Breast epithelium (tissue), 4 donors: ENCODE measurements at regions not wholly inside any gene's neighbourhood (a gene's known extent, or its start where the extent isn't known, plus 50 kb on each side); places are given as distances from the start of the nearest gene placed in this dataset.

Source experiments
- DNase-seq, 2 donors: peaks; one replicate each; pipeline ENCODE4 v3.0.0-alpha.2; 2019; ENCODE audit warnings: low spot score in 2 of 2
- H3K27ac ChIP-seq, 2 donors: fragments of 200-600 bp; sonication (generic) in 1 of 2; one replicate each; pipeline ENCODE4 v1.5.1; 2016 to 2019; ENCODE audit warnings: mild to moderate bottlenecking in 1 of 2
- H3K27me3 ChIP-seq, 2 donors: fragments of 200-600 bp; sonication (generic) in 1 of 2; one replicate each; pipeline versions ENCODE4 v1.5.1 to v1.6.0; 2017 to 2019; ENCODE audit warnings: control low read depth in 1 of 2, mild to moderate bottlenecking in 1 of 2
- H3K36me3 ChIP-seq: fragments of 200-600 bp; one replicate; pipeline ENCODE4 v1.5.1; 2019
- H3K4me1 ChIP-seq, 2 donors: fragments of 200-600 bp; sonication (generic); one replicate each; pipeline ENCODE4 v1.5.1; 2016 to 2019; ENCODE audit warnings: control low read depth in 1 of 2
- H3K4me3 ChIP-seq, 3 donors: fragments of 200-600 bp; sonication (generic); 1 replicate in 2 of 3; 2 replicates in 1 of 3; pipeline ENCODE4 v1.5.1; 2016 to 2019; ENCODE audit warnings: mild to moderate bottlenecking in 3 of 3, moderate library complexity in 2 of 3
- H3K9me3 ChIP-seq, 2 donors: fragments of 200-600 bp; sonication (generic) in 1 of 2; one replicate each; pipeline ENCODE4 v1.5.1; 2016 to 2019; ENCODE audit warnings: control low read depth in 1 of 2
- POLR2A ChIP-seq: fragments of 450-650 bp; IDR thresholded peaks from one replicate; pipeline ENCODE4 v1.6.1; 2016; ENCODE audit warnings: antibody characterized with exemption, mild to moderate bottlenecking, moderate library complexity
- POLR2AphosphoS5 ChIP-seq, 3 donors: sonication (generic); formaldehyde crosslinking; IDR thresholded peaks; one replicate each; pipeline ENCODE4 v1.6.1; 2017; ENCODE audit warnings: antibody characterized with exemption in 3 of 3
- intact Hi-C: fragments of 100-400 bp; cut with DNase I; formaldehyde crosslinking; loops from one replicate; pipeline ENCODE4 v1.15.1; 2023; ENCODE audit warnings: low total_unique reads
- TF ChIP-seq, protein P1 (sequence below), 3 donors: fragments of 450-650 bp; IDR thresholded peaks; one replicate each; pipeline ENCODE4 v1.5.1; 2016 to 2017; ENCODE audit warnings: antibody characterized with exemption in 3 of 3, mild to moderate bottlenecking in 3 of 3, moderate library complexity in 3 of 3

DNA sequence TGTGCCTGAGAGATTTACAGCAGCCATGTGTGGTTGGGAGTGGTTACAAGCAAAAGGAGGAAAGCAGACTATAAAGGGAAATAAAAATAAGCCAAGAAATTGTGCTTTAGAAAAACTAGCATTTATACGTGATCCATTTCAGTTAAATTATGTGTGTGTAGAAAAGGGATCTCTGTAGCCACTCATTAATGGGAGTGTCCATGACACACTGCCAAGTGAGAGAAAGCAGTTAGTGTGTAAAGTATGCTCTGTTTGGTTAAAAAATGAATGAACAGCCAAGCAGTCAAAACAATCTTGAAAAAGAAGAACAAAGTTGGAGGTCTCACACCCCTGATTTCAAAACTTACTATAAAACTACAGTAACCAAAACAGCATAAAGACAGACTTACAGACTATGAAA, 67.9 kb upstream of the GGTLC1 start:
- H3K9me3 ChIP-seq = no peaks in the 10 kb centered on the region
- DNase-seq = no peak
- intact Hi-C loops = no loop called here
- no peak overlapping the region for H3K27ac ChIP-seq
- H3K36me3 ChIP-seq = no peaks in the 10 kb centered on the region
- H3K4me1 ChIP-seq = no peaks in the 10 kb centered on the region
- TF ChIP-seq, protein P1, sequence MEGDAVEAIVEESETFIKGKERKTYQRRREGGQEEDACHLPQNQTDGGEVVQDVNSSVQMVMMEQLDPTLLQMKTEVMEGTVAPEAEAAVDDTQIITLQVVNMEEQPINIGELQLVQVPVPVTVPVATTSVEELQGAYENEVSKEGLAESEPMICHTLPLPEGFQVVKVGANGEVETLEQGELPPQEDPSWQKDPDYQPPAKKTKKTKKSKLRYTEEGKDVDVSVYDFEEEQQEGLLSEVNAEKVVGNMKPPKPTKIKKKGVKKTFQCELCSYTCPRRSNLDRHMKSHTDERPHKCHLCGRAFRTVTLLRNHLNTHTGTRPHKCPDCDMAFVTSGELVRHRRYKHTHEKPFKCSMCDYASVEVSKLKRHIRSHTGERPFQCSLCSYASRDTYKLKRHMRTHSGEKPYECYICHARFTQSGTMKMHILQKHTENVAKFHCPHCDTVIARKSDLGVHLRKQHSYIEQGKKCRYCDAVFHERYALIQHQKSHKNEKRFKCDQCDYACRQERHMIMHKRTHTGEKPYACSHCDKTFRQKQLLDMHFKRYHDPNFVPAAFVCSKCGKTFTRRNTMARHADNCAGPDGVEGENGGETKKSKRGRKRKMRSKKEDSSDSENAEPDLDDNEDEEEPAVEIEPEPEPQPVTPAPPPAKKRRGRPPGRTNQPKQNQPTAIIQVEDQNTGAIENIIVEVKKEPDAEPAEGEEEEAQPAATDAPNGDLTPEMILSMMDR (IDR thresholded peaks at IDR 0.05) = no peak
- TF ChIP-seq POLR2A = no peak
- no peak for TF ChIP-seq POLR2AphosphoS5 (IDR thresholded peaks at IDR 0.05)
- H3K4me3 ChIP-seq = no peak overlapping the region
- H3K27me3 ChIP-seq = peaks cover 0 to 11% of the 10 kb centered on the region in 2 donors

DNA sequence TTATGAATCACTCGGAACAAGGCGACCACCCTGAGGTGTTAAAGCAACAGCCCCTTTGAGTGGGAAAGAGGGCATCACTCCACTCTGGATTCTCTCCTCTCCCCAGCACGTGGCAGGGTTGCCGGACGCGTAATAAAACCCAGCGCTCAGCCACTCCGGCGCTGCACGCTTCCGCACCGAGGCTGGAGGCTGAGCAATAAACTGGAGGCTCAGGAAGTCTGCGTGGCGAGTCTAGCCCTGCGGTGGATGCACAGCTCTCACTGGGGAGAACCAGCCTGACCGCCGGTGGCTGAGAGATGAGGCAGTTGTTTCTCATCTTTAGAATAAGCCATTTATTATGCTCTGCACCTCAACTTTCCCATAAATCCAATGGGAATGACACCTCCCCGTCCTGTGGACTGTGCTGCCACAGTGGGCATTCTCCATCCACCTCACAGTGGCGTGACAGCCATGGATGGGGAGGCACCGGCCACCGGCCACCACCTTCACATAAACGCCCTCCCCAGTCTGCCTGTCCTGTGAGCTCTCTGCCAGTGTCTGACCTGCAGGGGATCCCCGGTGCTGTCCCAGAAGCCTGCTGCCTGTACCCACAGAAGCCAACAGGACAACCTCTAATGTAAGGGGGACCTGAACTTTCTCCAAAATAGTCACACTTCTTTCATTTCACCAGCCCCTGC, 64.2 kb upstream of the GGTLC1 start:
- Histone ChIP-seq H3K4me3 (no peak overlapping the region), H3K9me3 (no peaks in the 10 kb centered on the region), H3K4me1 (no peaks in the 10 kb centered on the region), H3K27ac (no peak overlapping the region), H3K27me3 (peaks cover 0 to 11% of the 10 kb centered on the region in 2 donors), H3K36me3 (no peaks in the 10 kb centered on the region)
- TF ChIP-seq, protein P1 (IDR thresholded peaks at IDR 0.05) = no peak
- intact Hi-C loops = no loop called here
- no peak for DNase-seq

DNA sequence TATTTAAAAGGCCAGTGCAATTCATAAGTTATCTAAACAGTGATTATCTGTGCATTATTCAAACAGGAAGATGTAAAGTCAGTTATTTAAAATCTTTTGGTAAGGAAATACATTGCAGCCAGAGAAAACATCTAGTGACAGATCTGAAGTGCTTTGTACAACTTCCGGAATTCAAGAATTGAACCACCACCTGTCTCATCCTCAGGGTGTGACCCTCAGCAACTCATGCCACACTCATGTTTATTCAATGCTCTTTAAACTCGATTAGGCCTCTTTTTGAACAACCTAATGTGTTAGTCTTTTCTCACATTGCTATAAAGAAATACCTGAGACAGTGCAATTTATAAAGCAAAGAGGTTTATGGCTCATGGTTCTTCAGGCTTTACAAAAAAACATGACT, 62.6 kb upstream of the GGTLC1 start:
- no peaks in the 10 kb centered on the region for H3K36me3 ChIP-seq
- H3K4me1 ChIP-seq = no peaks in the 10 kb centered on the region
- DNase-seq = no peak
- H3K9me3 ChIP-seq = no peaks in the 10 kb centered on the region
- H3K4me3 ChIP-seq = no peak overlapping the region
- H3K27me3 ChIP-seq = peaks cover 0 to 11% of the 10 kb centered on the region in 2 donors
- intact Hi-C loops = no loop called here
- TF ChIP-seq, protein P1 (IDR thresholded peaks at IDR 0.05) = no peak
- TF ChIP-seq POLR2A (no peak), POLR2AphosphoS5 (IDR thresholded peaks at IDR 0.05) (no peak)
- no peak overlapping the region for H3K27ac ChIP-seq

DNA sequence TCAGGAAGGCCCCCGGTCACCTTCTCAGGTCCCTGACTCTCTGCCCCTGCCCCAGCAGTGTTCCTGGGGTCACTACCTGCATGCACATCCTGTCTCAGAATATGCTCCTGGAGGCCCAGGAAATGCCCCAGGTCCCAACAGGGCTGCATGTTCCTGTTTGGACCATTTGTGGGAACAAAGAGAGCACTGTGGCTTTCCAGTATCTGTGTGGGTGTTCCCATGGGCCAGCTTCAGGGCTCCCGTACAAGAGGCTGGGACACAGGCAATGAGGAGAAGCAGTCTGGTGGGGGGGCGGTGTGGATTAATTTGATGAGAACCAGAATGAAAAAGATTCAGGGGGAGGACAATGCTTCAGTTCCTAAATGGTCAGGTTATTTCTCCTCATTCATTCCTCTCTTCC, 61.5 kb upstream of the GGTLC1 start:
- Histone ChIP-seq H3K9me3 (no peaks in the 10 kb centered on the region), H3K27me3 (peaks cover 0 to 11% of the 10 kb centered on the region in 2 donors), H3K4me1 (no peaks in the 10 kb centered on the region), H3K4me3 (no peak overlapping the region), H3K27ac (no peak overlapping the region), H3K36me3 (no peaks in the 10 kb centered on the region)
- intact Hi-C loops = no loop called here
- no peak for TF ChIP-seq POLR2A
- no peak for TF ChIP-seq POLR2AphosphoS5 (IDR thresholded peaks at IDR 0.05)
- TF ChIP-seq, protein P1 (IDR thresholded peaks at IDR 0.05) = no peak
- no peak for DNase-seq

DNA sequence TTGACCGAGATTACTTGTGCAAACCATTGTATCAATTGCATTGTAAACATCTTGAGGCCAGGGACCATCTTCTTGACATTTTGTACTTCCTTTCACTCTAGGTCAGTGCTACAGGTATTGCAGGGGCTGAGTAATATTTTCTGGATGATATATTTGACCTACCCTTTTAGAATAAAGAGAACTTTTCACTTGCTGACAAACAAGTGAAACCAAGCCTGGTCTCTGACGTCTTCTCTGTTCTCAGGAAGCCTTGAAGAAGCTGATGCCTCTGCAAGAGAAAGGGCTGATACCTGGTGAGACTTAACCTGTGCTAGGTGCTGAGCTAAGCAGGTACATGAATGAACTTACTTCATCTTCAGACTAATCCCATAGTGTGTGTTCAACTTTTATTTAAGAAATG, 60.5 kb upstream of the GGTLC1 start:
- Histone ChIP-seq H3K9me3 (no peaks in the 10 kb centered on the region), H3K4me3 (no peak overlapping the region), H3K27me3 (peaks cover 0 to 11% of the 10 kb centered on the region in 2 donors), H3K27ac (no peak overlapping the region), H3K4me1 (no peaks in the 10 kb centered on the region), H3K36me3 (no peaks in the 10 kb centered on the region)
- no peak for DNase-seq
- TF ChIP-seq, protein P1 (IDR thresholded peaks at IDR 0.05) = no peak
- TF ChIP-seq POLR2A (no peak), POLR2AphosphoS5 (IDR thresholded peaks at IDR 0.05) (no peak)
- intact Hi-C loops = no loop called here
